ENCODE measurements at regions not wholly inside any gene's neighbourhood (a gene's known extent, or its start where the extent isn't known, plus 50 kb on each side); places are given as distances from the start of the nearest gene placed in this dataset.
A peak's percentile ranks its signal among the peaks of the same experiment; 100 is the strongest.

DNA sequence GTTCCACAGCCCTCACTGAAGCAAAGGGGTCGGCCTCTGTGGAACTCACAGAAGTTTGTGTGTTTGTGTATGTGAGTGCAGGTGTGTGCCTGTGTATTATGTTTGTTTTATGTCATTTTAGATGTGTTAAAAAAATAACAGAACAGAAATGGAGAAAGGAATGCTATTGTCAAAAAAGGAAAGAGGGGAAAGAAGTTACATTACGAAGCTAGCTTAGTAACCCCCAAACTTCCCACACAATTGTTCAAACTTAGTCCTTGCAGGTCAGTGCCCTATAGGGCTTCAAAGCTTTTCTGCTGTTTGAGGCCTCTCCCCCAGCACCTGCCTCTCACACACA is 1505.6 kb upstream of the SLC10A2 start:
- Histone ChIP-seq H3K9me2 (ENCODE audit: insufficient read depth) (peaks cover 9% of the 10 kb centered on the region; the same call in 1 of the 2 replicates), H3K27me3 (ENCODE audit: insufficient read depth) (no peaks in the 10 kb centered on the region), H3F3A (replicated peaks; ENCODE audit: low read depth) (no peaks in the 10 kb centered on the region), H3K79me2 (replicated peaks; ENCODE audit: insufficient read depth) (no peaks in the 10 kb centered on the region), H3K27ac (ENCODE audit: low read depth) (no peak overlapping the region), H4K20me1 (replicated peaks; ENCODE audit: insufficient read depth) (no peaks in the 10 kb centered on the region), H3K4me3 (no peak overlapping the region), H3K4me2 (no peak overlapping the region), H3K4me1 (ENCODE audit: insufficient read depth) (no peaks in the 10 kb centered on the region; the same call in 1 of the 2 replicates), H3K36me3 (ENCODE audit: insufficient read depth) (no peaks in the 10 kb centered on the region), H2AFZ (peak overlapping the region; percentile 61; the same call in 1 of the 2 replicates)
- Mint-ChIP-seq H3K36me3 (ENCODE audit: low read depth) (peaks cover 3% of the 10 kb centered on the region; the same call in 1 of the 3 replicates), H3K27ac (no peak overlapping the region), H3K4me3 (no peak overlapping the region), H3K9me3 (no peaks in the 10 kb centered on the region), H3K27me3 (ENCODE audit: insufficient read depth, low read depth, poor library complexity) (no peaks in the 10 kb centered on the region), H3K4me1 (no peaks in the 10 kb centered on the region; the same call in 1 of the 3 replicates)
- DNase-seq (ENCODE audit: low spot score) (no peak), ATAC-seq (no peak; the same call in 2 of the 3 replicates)
- TF ChIP-seq ZNF331 (CRISPR knock-in tag; IDR thresholded peaks at IDR 0.05; ENCODE audit: low read depth) = no peak

DNA sequence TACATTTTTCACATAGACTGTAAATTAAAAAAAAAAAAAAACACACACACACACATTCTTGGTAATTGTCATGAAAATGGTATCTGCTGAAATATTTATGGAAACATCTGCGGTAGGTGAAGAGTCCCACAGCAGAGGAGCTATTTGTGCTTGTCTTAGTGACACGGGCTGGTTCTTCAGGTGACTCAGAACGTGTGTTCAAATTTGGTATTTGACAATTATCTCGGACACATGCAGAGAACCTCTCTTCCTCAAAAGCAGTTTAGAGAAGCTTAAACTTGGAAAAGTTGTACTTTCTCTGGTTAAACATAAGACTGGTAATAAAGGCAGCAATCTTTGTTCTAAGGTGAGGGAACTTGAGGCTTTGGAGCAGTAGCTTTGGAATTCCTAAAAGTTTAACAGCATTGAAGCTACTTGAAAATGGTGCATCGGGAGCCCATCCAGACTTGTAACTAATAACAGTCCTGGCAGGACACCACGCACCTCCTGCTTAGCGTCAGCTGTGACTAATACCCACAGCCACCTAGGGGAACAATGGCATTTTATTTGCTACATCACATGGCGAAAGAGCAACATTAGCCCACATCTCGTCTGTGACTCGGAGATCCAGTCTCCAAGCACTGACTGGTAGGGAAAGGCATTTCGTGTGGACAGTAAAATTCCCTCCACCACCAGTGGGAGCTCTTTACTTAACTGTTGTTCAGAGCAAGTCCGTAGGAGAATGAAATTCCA is 1505.1 kb upstream of the SLC10A2 start:
- H3K4me2 ChIP-seq = no peak overlapping the region
- no peaks in the 10 kb centered on the region; the same call in 1 of the 3 replicates for H3K4me1 Mint-ChIP-seq
- H3K9me2 ChIP-seq (ENCODE audit: insufficient read depth) = peaks cover 9% of the 10 kb centered on the region; the same call in 1 of the 2 replicates
- DNase-seq (ENCODE audit: low spot score) = peak; percentile 79
- H3K4me3 ChIP-seq = no peak overlapping the region
- H2AFZ ChIP-seq = peak overlapping the region; percentile 54; the same call in 1 of the 2 replicates
- no peak overlapping the region for H3K27ac ChIP-seq (ENCODE audit: low read depth)
- peak; percentile 95 for ATAC-seq
- H3K79me2 ChIP-seq (replicated peaks; ENCODE audit: insufficient read depth) = no peaks in the 10 kb centered on the region
- no peaks in the 10 kb centered on the region; the same call in 1 of the 2 replicates for H3K4me1 ChIP-seq (ENCODE audit: insufficient read depth)
- H3K4me3 Mint-ChIP-seq = no peak overlapping the region
- H3K36me3 Mint-ChIP-seq (ENCODE audit: low read depth) = peaks cover 3% of the 10 kb centered on the region; the same call in 1 of the 3 replicates
- no peaks in the 10 kb centered on the region for H3K9me3 Mint-ChIP-seq
- TF ChIP-seq STAT1 (IDR thresholded peaks at IDR 0.05; ENCODE audit: unreplicated experiment) = no peak
- TF ChIP-seq CTCF (conservative IDR thresholded peaks at IDR 0.05; ENCODE audit: low read depth in 2 of 2) = peak; percentile 63 to 89
- H3K27me3 ChIP-seq (ENCODE audit: insufficient read depth) = no peaks in the 10 kb centered on the region
- H3K27ac Mint-ChIP-seq = no peak overlapping the region
- H3K27me3 Mint-ChIP-seq (ENCODE audit: insufficient read depth, low read depth, poor library complexity) = no peaks in the 10 kb centered on the region
- H3F3A ChIP-seq (replicated peaks; ENCODE audit: low read depth) = no peaks in the 10 kb centered on the region
- no peaks in the 10 kb centered on the region for H4K20me1 ChIP-seq (replicated peaks; ENCODE audit: insufficient read depth)
- no peaks in the 10 kb centered on the region for H3K36me3 ChIP-seq (ENCODE audit: insufficient read depth)

- H3K27me3 ChIP-seq (ENCODE audit: insufficient read depth) = no peaks in the 10 kb centered on the region
- Mint-ChIP-seq H3K36me3 (ENCODE audit: low read depth) (no peaks in the 10 kb centered on the region; the same call in 2 of the 3 replicates), H3K27me3 (ENCODE audit: insufficient read depth, low read depth, poor library complexity) (no peaks in the 10 kb centered on the region), H3K9me3 (no peaks in the 10 kb centered on the region), H3K4me3 (no peak overlapping the region), H3K27ac (no peak overlapping the region), H3K4me1 (no peaks in the 10 kb centered on the region; the same call in 1 of the 3 replicates)
- H3F3A ChIP-seq (replicated peaks; ENCODE audit: low read depth) = no peaks in the 10 kb centered on the region
- H4K20me1 ChIP-seq (replicated peaks; ENCODE audit: insufficient read depth) = no peaks in the 10 kb centered on the region
- H3K79me2 ChIP-seq (replicated peaks; ENCODE audit: insufficient read depth) = no peaks in the 10 kb centered on the region
- H2AFZ ChIP-seq = 0 out of 2 replicates have a peak overlapping the region, but pooled peaks have one; percentile 30
- no peak overlapping the region for H3K4me2 ChIP-seq
- H3K4me3 ChIP-seq = no peak overlapping the region
- no peak overlapping the region for H3K27ac ChIP-seq (ENCODE audit: low read depth)
- no peak for ATAC-seq
- no peak for DNase-seq (ENCODE audit: low spot score)
- H3K9me2 ChIP-seq (ENCODE audit: insufficient read depth) = peaks cover 5% of the 10 kb centered on the region; the same call in 1 of the 2 replicates
- no peaks in the 10 kb centered on the region; the same call in 1 of the 2 replicates for H3K4me1 ChIP-seq (ENCODE audit: insufficient read depth)
- H3K36me3 ChIP-seq (ENCODE audit: insufficient read depth) = no peaks in the 10 kb centered on the region
- TF ChIP-seq EZH2 (IDR thresholded peaks at IDR 0.05; ENCODE audit: low read depth, unreplicated experiment) (no peak), ZNF331 (CRISPR knock-in tag; IDR thresholded peaks at IDR 0.05; ENCODE audit: low read depth) (no peak), ZNF114 (CRISPR knock-in tag; IDR thresholded peaks at IDR 0.05) (no peak), STAT1 (IDR thresholded peaks at IDR 0.05; ENCODE audit: unreplicated experiment) (no peak), CREB1 (CRISPR knock-in tag; IDR thresholded peaks at IDR 0.05; ENCODE audit: low read depth) (no peak), JUNB (IDR thresholded peaks at IDR 0.05; ENCODE audit: unreplicated experiment) (no peak), CTCF (conservative IDR thresholded peaks at IDR 0.05; ENCODE audit: low read depth in 2 of 2) (no peak)
- TF ChIP-seq, protein P1, sequence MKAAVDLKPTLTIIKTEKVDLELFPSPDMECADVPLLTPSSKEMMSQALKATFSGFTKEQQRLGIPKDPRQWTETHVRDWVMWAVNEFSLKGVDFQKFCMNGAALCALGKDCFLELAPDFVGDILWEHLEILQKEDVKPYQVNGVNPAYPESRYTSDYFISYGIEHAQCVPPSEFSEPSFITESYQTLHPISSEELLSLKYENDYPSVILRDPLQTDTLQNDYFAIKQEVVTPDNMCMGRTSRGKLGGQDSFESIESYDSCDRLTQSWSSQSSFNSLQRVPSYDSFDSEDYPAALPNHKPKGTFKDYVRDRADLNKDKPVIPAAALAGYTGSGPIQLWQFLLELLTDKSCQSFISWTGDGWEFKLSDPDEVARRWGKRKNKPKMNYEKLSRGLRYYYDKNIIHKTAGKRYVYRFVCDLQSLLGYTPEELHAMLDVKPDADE (IDR thresholded peaks at IDR 0.05) = no peak
Observed at GRCh38 chr13:104567114-104567513, 1500.9 kb upstream of the SLC10A2 start.

Measured in GM23338 (cell line).